ENCODE measurements at regions not wholly inside any gene's neighbourhood (a gene's known extent, or its start where the extent isn't known, plus 50 kb on each side); places are given as distances from the start of the nearest gene placed in this dataset.

DNA sequence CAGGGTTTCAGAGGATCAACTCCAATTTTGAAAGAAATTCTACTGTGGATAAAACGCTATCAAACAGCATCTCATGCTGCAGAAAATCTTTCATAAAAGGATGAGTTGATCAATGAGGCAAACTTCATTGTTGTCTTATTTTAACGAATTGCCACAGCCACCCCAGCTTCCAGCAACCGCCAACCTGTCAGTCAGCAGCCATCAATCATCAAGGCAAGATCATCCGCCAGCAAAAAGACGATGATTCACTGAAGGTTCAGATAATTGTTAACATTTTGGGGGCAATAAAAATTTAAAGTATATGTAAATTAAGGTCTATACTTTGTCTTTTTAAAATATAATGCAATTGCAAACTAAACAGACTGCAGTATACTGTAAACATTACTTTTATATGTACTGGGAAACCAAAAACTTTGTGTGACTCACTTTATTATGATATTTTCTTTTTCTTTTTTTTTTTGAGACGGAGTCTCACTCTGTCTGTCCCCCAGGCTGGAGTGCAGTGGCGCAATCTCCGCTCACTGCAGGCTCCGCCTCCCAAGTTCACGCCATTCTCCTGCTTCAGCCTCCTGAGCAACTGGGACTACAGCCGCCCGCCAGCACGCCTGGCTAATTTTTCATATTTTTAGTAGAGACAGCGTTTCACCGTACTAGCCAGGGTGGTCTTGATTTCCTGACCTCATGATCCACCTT lies 155.3 kb upstream of the SYN3 start:
- TF ChIP-seq, protein P1, sequence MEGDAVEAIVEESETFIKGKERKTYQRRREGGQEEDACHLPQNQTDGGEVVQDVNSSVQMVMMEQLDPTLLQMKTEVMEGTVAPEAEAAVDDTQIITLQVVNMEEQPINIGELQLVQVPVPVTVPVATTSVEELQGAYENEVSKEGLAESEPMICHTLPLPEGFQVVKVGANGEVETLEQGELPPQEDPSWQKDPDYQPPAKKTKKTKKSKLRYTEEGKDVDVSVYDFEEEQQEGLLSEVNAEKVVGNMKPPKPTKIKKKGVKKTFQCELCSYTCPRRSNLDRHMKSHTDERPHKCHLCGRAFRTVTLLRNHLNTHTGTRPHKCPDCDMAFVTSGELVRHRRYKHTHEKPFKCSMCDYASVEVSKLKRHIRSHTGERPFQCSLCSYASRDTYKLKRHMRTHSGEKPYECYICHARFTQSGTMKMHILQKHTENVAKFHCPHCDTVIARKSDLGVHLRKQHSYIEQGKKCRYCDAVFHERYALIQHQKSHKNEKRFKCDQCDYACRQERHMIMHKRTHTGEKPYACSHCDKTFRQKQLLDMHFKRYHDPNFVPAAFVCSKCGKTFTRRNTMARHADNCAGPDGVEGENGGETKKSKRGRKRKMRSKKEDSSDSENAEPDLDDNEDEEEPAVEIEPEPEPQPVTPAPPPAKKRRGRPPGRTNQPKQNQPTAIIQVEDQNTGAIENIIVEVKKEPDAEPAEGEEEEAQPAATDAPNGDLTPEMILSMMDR (IDR thresholded peaks at IDR 0.05; ENCODE audit: poor library complexity, severe bottlenecking) = no peak
- TF ChIP-seq EP300 (conservative IDR thresholded peaks at IDR 0.05; ENCODE audit: poor library complexity, severe bottlenecking) (no peak), EZH2 (IDR thresholded peaks at IDR 0.05; ENCODE audit: borderline replicate concordance, insufficient read depth, low read length, poor library complexity, severe bottlenecking) (no peak), POLR2AphosphoS5 (IDR thresholded peaks at IDR 0.05) (no peak), SMC3 (conservative IDR thresholded peaks at IDR 0.05; ENCODE audit: poor library complexity) (no peak), TAF1 (IDR thresholded peaks at IDR 0.05; ENCODE audit: low read depth) (no peak)
- TF ChIP-seq, protein P2, sequence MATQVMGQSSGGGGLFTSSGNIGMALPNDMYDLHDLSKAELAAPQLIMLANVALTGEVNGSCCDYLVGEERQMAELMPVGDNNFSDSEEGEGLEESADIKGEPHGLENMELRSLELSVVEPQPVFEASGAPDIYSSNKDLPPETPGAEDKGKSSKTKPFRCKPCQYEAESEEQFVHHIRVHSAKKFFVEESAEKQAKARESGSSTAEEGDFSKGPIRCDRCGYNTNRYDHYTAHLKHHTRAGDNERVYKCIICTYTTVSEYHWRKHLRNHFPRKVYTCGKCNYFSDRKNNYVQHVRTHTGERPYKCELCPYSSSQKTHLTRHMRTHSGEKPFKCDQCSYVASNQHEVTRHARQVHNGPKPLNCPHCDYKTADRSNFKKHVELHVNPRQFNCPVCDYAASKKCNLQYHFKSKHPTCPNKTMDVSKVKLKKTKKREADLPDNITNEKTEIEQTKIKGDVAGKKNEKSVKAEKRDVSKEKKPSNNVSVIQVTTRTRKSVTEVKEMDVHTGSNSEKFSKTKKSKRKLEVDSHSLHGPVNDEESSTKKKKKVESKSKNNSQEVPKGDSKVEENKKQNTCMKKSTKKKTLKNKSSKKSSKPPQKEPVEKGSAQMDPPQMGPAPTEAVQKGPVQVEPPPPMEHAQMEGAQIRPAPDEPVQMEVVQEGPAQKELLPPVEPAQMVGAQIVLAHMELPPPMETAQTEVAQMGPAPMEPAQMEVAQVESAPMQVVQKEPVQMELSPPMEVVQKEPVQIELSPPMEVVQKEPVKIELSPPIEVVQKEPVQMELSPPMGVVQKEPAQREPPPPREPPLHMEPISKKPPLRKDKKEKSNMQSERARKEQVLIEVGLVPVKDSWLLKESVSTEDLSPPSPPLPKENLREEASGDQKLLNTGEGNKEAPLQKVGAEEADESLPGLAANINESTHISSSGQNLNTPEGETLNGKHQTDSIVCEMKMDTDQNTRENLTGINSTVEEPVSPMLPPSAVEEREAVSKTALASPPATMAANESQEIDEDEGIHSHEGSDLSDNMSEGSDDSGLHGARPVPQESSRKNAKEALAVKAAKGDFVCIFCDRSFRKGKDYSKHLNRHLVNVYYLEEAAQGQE (IDR thresholded peaks at IDR 0.05; ENCODE audit: borderline replicate concordance) = no peak
